ENCODE measurements at regions not wholly inside any gene's neighbourhood (a gene's known extent, or its start where the extent isn't known, plus 50 kb on each side); places are given as distances from the start of the nearest gene placed in this dataset.
A peak's percentile ranks its signal among the peaks of the same experiment; 100 is the strongest.
"Not testable (repeated sequence)": the region's sequence is repeated elsewhere in the genome, so short reads cannot be mapped to it uniquely, and the experiment has no call there.

GRCh38 chr5:14028188-14028587, 83.7 kb upstream of the DNAH5 start:
- no peaks in the 10 kb centered on the region for H3K9me3 ChIP-seq (ENCODE audit: control insufficient read depth, insufficient read depth, low read length)
- WGBS (ENCODE audit: insufficient coverage): no CpG with 5 or more reads among the region's 1 CpG
- H3K4me3 ChIP-seq (ENCODE audit: low read depth, low read length): no peak overlapping the region
- H3K36me3 ChIP-seq (ENCODE audit: control insufficient read depth, insufficient read depth, low read length): no peaks in the 10 kb centered on the region
- H3K4me1 ChIP-seq (ENCODE audit: control insufficient read depth, insufficient read depth, low read length): no peaks in the 10 kb centered on the region
- H3K27ac ChIP-seq (ENCODE audit: low read depth, low read length): no peak overlapping the region
- DNase-seq (ENCODE audit: low read depth in 4 of 6, low spot score in 6 of 6): no peak
- no peaks in the 10 kb centered on the region for H3K27me3 ChIP-seq (ENCODE audit: control insufficient read depth, insufficient read depth, low read length)

- Histone ChIP-seq H3K36me3 (ENCODE audit: control insufficient read depth, insufficient read depth, low read length) (no peaks in the 10 kb centered on the region), H3K27me3 (ENCODE audit: control insufficient read depth, insufficient read depth, low read length) (no peaks in the 10 kb centered on the region), H3K4me1 (ENCODE audit: control insufficient read depth, insufficient read depth, low read length) (no peaks in the 10 kb centered on the region), H3K4me3 (ENCODE audit: low read depth, low read length) (no peak overlapping the region), H3K27ac (ENCODE audit: low read depth, low read length) (no peak overlapping the region), H3K9me3 (ENCODE audit: control insufficient read depth, insufficient read depth, low read length) (no peaks in the 10 kb centered on the region)
- no CpG with 5 or more reads among the region's 4 CpGs for WGBS (ENCODE audit: insufficient coverage)
- DNase-seq (ENCODE audit: low read depth in 4 of 6, low spot score in 6 of 6): peak in 1 of 6 donors; percentile 40
Observed at GRCh38 chr5:14025569-14026286, 81.2 kb upstream of the DNAH5 start.

DNA sequence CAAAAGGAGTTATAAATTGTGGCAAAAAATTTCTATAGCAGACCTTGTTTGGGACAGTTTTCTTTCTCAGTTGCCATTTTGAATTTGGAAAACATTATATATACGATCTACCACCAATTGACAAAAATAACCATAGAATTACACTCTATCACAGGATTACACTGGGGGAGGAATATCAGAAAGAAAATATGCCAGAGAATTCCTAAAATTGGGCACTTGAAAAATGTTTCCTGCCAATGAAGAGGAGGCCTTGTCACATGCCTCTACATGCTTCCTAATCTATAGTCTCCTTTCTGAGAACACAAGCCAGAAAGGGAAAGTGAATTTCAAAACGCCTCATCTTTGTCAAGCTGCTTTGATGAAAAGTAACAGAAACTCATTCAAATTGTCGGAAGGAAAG, 78.5 kb upstream of the DNAH5 start:
- peak in 1 of 6 donors; percentile 54 for DNase-seq (ENCODE audit: low read depth in 4 of 6, low spot score in 6 of 6)
- WGBS (ENCODE audit: insufficient coverage): 63% methylated on average over 2 of the region's 3 CpGs
- Histone ChIP-seq H3K4me3 (ENCODE audit: low read depth, low read length) (no peak overlapping the region), H3K27me3 (ENCODE audit: control insufficient read depth, insufficient read depth, low read length) (no peaks in the 10 kb centered on the region), H3K36me3 (ENCODE audit: control insufficient read depth, insufficient read depth, low read length) (no peaks in the 10 kb centered on the region), H3K27ac (ENCODE audit: low read depth, low read length) (no peak overlapping the region), H3K4me1 (ENCODE audit: control insufficient read depth, insufficient read depth, low read length) (no peaks in the 10 kb centered on the region), H3K9me3 (ENCODE audit: control insufficient read depth, insufficient read depth, low read length) (no peaks in the 10 kb centered on the region)

GRCh38 chr5:14020944-14021343, 76.5 kb upstream of the DNAH5 start:
- not testable (repeated sequence) for DNase-seq (ENCODE audit: low read depth in 4 of 6, low spot score in 6 of 6); H3K9me3 ChIP-seq (ENCODE audit: control insufficient read depth, insufficient read depth, low read length); H3K27ac ChIP-seq (ENCODE audit: low read depth, low read length); H3K27me3 ChIP-seq (ENCODE audit: control insufficient read depth, insufficient read depth, low read length); H3K4me1 ChIP-seq (ENCODE audit: control insufficient read depth, insufficient read depth, low read length); H3K4me3 ChIP-seq (ENCODE audit: low read depth, low read length); H3K36me3 ChIP-seq (ENCODE audit: control insufficient read depth, insufficient read depth, low read length)
- WGBS (ENCODE audit: insufficient coverage): no CpG with 5 or more reads among the region's 4 CpGs

GRCh38 chr5:14019768-14020290, 75.3 kb upstream of the DNAH5 start:
- no peak overlapping the region for H3K27ac ChIP-seq (ENCODE audit: low read depth, low read length)
- no peaks in the 10 kb centered on the region for H3K36me3 ChIP-seq (ENCODE audit: control insufficient read depth, insufficient read depth, low read length)
- H3K4me3 ChIP-seq (ENCODE audit: low read depth, low read length): no peak overlapping the region
- no CpG with 5 or more reads among the region's 1 CpG for WGBS (ENCODE audit: insufficient coverage)
- no peaks in the 10 kb centered on the region for H3K4me1 ChIP-seq (ENCODE audit: control insufficient read depth, insufficient read depth, low read length)
- peak in 1 of 6 donors; percentile 78 for DNase-seq (ENCODE audit: low read depth in 4 of 6, low spot score in 6 of 6)
- no peaks in the 10 kb centered on the region for H3K27me3 ChIP-seq (ENCODE audit: control insufficient read depth, insufficient read depth, low read length)
- no peaks in the 10 kb centered on the region for H3K9me3 ChIP-seq (ENCODE audit: control insufficient read depth, insufficient read depth, low read length)

DNA sequence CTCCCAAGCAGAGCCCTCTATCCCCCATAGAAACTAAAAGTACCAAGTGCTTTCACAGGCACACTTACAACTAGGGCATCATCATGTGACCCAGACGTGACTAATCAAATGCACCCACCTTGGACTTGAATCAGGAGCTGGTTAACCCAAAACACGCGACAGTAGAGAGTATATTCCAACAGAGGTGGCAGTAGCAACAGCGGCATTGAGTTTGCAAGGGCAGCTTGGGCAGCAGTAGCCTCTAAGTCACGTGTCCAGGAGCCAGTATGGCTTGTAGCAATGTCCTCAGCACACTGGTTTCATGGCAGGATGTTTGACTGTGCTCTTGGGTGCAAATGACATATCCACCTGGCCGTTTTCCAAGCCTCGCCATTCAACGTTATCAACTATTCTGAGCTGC, 73.4 kb upstream of the DNAH5 start:
- no peak overlapping the region for H3K27ac ChIP-seq (ENCODE audit: low read depth, low read length)
- H3K4me3 ChIP-seq (ENCODE audit: low read depth, low read length): no peak overlapping the region
- no peak for DNase-seq (ENCODE audit: low read depth in 4 of 6, low spot score in 6 of 6)
- H3K36me3 ChIP-seq (ENCODE audit: control insufficient read depth, insufficient read depth, low read length): no peaks in the 10 kb centered on the region
- H3K4me1 ChIP-seq (ENCODE audit: control insufficient read depth, insufficient read depth, low read length): no peaks in the 10 kb centered on the region
- no peaks in the 10 kb centered on the region for H3K27me3 ChIP-seq (ENCODE audit: control insufficient read depth, insufficient read depth, low read length)
- WGBS (ENCODE audit: insufficient coverage): 80% methylated on average over 6 of the region's 8 CpGs
- H3K9me3 ChIP-seq (ENCODE audit: control insufficient read depth, insufficient read depth, low read length): no peaks in the 10 kb centered on the region

DNA sequence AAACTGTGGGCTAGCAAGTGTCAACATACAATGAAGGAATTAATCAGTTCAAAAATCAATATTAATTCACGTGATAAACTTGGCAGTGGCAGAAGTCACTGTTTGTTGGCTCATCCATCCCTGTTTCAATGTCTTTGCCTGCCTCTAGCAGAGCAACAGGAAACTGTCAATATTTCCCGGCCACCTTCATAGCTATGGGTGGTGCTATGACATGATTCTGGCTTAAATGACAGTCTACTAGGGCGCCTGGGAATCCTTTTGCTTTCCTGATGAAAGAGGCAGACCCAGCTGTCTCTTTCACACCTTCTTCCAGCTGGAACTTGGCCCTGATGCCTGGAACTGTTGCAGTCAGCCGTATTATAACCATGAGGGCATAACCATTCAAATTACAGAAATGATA, 72.1 kb upstream of the DNAH5 start:
- DNase-seq (ENCODE audit: low read depth in 4 of 6, low spot score in 6 of 6): peak in 2 of 6 donors; percentile 22 to 35
- Histone ChIP-seq H3K4me3 (ENCODE audit: low read depth, low read length) (no peak overlapping the region), H3K4me1 (ENCODE audit: control insufficient read depth, insufficient read depth, low read length) (peaks cover 3% of the 10 kb centered on the region), H3K27me3 (ENCODE audit: control insufficient read depth, insufficient read depth, low read length) (no peaks in the 10 kb centered on the region), H3K9me3 (ENCODE audit: control insufficient read depth, insufficient read depth, low read length) (no peaks in the 10 kb centered on the region), H3K36me3 (ENCODE audit: control insufficient read depth, insufficient read depth, low read length) (no peaks in the 10 kb centered on the region), H3K27ac (ENCODE audit: low read depth, low read length) (no peak overlapping the region)
- 67% methylated on average over 2 of the region's 4 CpGs for WGBS (ENCODE audit: insufficient coverage)

DNA sequence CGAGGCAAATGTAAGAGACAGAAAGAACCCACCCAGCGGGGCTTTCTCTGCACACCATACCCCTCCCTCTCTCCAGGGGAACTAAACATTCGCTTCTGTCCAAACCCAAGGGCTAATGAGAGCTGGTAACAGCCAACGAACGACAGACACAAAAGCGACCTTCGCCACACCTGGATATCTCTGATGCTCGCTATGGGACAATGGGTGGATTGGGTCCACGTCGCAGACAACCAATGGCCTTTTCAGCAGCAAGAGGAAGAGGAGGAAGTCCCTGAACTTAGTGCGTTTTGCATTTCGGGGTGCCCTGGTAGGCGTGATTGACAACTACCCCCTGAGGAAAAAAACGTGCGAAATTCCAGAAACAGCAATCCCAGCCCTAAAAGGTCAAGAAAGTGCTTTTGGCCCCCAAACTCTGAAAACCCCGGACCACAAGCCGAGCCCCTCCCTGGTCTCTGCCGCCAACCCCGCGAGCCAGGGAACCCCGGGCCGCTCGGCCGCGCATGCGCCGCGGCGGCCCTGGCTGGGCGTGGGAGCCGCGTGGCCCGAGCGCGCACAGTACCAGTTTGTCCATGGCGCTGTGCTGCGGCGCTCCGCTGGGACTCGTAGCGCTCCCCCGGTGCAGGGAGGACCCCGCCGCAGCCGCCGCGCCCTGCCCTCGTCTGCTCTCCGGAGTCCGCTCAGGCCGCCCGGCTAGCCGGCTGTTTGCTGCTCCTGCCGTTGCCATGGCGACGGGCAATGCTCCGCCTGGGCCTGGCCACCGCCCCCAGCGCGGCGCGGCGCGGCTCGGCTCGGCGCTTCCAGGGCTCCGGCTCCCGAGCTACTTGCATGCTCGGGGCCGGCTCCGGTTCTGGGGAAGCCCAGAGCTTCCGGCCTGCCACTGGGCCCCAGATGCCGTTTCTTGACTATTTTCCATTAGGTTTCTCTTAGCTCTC, 66.9 kb upstream of the DNAH5 start:
- DNase-seq (ENCODE audit: low read depth in 4 of 6, low spot score in 6 of 6): peak; percentile 60 to 95 (median 78)

DNA sequence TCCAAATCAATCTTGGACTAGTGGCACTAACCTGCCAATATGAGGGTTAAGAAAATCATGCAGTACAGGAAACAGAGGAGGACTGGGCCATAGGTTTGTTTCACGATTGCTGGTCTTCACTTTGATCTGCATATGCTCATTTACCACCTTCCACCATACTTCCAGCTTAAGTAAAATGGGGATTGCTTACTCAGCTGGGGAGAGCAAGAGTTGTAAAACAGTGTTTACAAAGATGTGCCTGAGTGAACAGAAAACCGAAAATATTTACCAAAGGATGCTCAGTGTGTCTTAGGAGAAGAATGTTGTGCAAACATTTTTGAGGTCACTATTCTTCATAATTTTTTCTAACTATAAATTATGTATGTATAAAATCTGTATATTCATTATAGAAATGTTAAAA, 65.1 kb upstream of the DNAH5 start:
- no peak for DNase-seq (ENCODE audit: low read depth in 4 of 6, low spot score in 6 of 6)

More for the DNA sequence above, 66.9 kb upstream of the DNAH5 start:
- peak overlapping the region; percentile 68 for H3K4me3 ChIP-seq (ENCODE audit: low read depth, low read length)
- H3K36me3 ChIP-seq (ENCODE audit: control insufficient read depth, insufficient read depth, low read length): no peaks in the 10 kb centered on the region
- H3K27me3 ChIP-seq (ENCODE audit: control insufficient read depth, insufficient read depth, low read length): no peaks in the 10 kb centered on the region
- H3K27ac ChIP-seq (ENCODE audit: low read depth, low read length): peak overlapping the region; percentile 52
- peaks cover 7% of the 10 kb centered on the region for H3K4me1 ChIP-seq (ENCODE audit: control insufficient read depth, insufficient read depth, low read length)
- WGBS (ENCODE audit: insufficient coverage): under 1% methylated on average over 66 of the region's 74 CpGs
- H3K9me3 ChIP-seq (ENCODE audit: control insufficient read depth, insufficient read depth, low read length): no peaks in the 10 kb centered on the region

More for the DNA sequence above, 65.1 kb upstream of the DNAH5 start:
- no peaks in the 10 kb centered on the region for H3K9me3 ChIP-seq (ENCODE audit: control insufficient read depth, insufficient read depth, low read length)
- no peak overlapping the region for H3K4me3 ChIP-seq (ENCODE audit: low read depth, low read length)
- no peaks in the 10 kb centered on the region for H3K36me3 ChIP-seq (ENCODE audit: control insufficient read depth, insufficient read depth, low read length)
- H3K27me3 ChIP-seq (ENCODE audit: control insufficient read depth, insufficient read depth, low read length): no peaks in the 10 kb centered on the region
- WGBS (ENCODE audit: insufficient coverage): no CpG with 5 or more reads among the region's 2 CpGs
- H3K27ac ChIP-seq (ENCODE audit: low read depth, low read length): no peak overlapping the region
- H3K4me1 ChIP-seq (ENCODE audit: control insufficient read depth, insufficient read depth, low read length): peaks cover 7% of the 10 kb centered on the region

Data from spinal cord (tissue), 9 donors.